Neural progenitor cell (in vitro differentiated cells): ENCODE measurements at regions not wholly inside any gene's neighbourhood (a gene's known extent, or its start where the extent isn't known, plus 50 kb on each side); places are given as distances from the start of the nearest gene placed in this dataset.
"Not testable (repeated sequence)": the region's sequence is repeated elsewhere in the genome, so short reads cannot be mapped to it uniquely, and the experiment has no call there.

Experiments
- DNase-seq: peaks from one replicate; pipeline ENCODE4 v3.0.0-alpha.2; 2016; ENCODE audit warnings: low spot score
- H2AFZ ChIP-seq: fragments of 200-600 bp; sonication (generic); replicated peaks from 2 replicates; pipeline ENCODE4 v1.6.1; 2016; ENCODE audit warnings: antibody characterized with exemption
- H3F3A ChIP-seq: fragments of 200-600 bp; sonication (generic); 2 replicates; pipeline ENCODE4 v1.6.1; 2016; ENCODE audit warnings: antibody characterized with exemption, low read depth
- H3K27ac ChIP-seq: fragments of 200-600 bp; sonication (generic); 2 replicates; pipeline ENCODE4 v1.5.1; 2016; ENCODE audit warnings: mild to moderate bottlenecking
- H3K27me3 ChIP-seq: fragments of 200-600 bp; sonication (generic); 2 replicates; pipeline ENCODE4 v1.6.1; 2016; ENCODE audit warnings: mild to moderate bottlenecking, moderate library complexity
- H3K36me3 ChIP-seq: fragments of 200-600 bp; sonication (generic); 2 replicates; pipeline ENCODE4 v1.5.1; 2016
- H3K4me1 ChIP-seq: fragments of 200-600 bp; sonication (generic); 2 replicates; pipeline ENCODE4 v1.6.1; 2016; ENCODE audit warnings: mixed run types
- H3K4me2 ChIP-seq: fragments of 200-600 bp; sonication (generic); 2 replicates; pipeline ENCODE4 v1.6.1; 2016
- H3K4me3 ChIP-seq: fragments of 200-600 bp; sonication (generic); 2 replicates; pipeline ENCODE4 v1.5.1; 2016
- H3K79me2 ChIP-seq: fragments of 200-600 bp; sonication (generic); 2 replicates; pipeline ENCODE4 v1.6.1; 2016; ENCODE audit warnings: low read depth
- H3K9ac ChIP-seq: fragments of 200-600 bp; sonication (generic); 2 replicates; pipeline ENCODE4 v1.6.1; 2016
- H3K9me3 ChIP-seq: fragments of 200-600 bp; sonication (generic); 2 replicates; pipeline ENCODE4 v1.5.1; 2016; ENCODE audit warnings: low read depth
- H4K20me1 ChIP-seq: fragments of 200-600 bp; sonication (generic); 2 replicates; pipeline ENCODE4 v1.6.1; 2016; ENCODE audit warnings: low read depth
- H3K27ac Mint-ChIP-seq: 3 replicates; pipeline ENCODE4 v1.8.0; 2021; ENCODE audit warnings: mixed read lengths
- H3K27me3 Mint-ChIP-seq: 2 replicates; pipeline ENCODE4 v1.8.0; 2022; ENCODE audit warnings: low read depth, mild to moderate bottlenecking, inconsistent platforms, moderate library complexity, mixed read lengths; ENCODE audit not compliant: insufficient read depth
- H3K36me3 Mint-ChIP-seq: 3 replicates; pipeline ENCODE4 v1.8.0; 2021; ENCODE audit warnings: mixed read lengths
- H3K4me1 Mint-ChIP-seq: 3 replicates; pipeline ENCODE4 v1.8.0; 2021; ENCODE audit warnings: mixed read lengths
- H3K4me3 Mint-ChIP-seq: 3 replicates; pipeline ENCODE4 v1.8.0; 2021; ENCODE audit warnings: mild to moderate bottlenecking, moderate library complexity, mixed read lengths
- H3K9me3 Mint-ChIP-seq: 3 replicates; pipeline ENCODE4 v1.8.0; 2020; ENCODE audit warnings: mixed read lengths
- EZH2 ChIP-seq: fragments of 200-600 bp; sonication (generic); IDR thresholded peaks from 2 replicates; pipeline ENCODE4 v1.6.1; 2017; ENCODE audit warnings: antibody characterized with exemption, mild to moderate bottlenecking, moderate library complexity
- EZH2phosphoT487 ChIP-seq: fragments of 200-600 bp; sonication (generic); IDR thresholded peaks from 2 replicates; pipeline ENCODE4 v1.6.1; 2017; ENCODE audit warnings: antibody characterized with exemption
- TF ChIP-seq, protein P1 (sequence below): fragments of 200-600 bp; sonication (generic); IDR thresholded peaks from 2 replicates; pipeline ENCODE4 v1.5.1; 2017; ENCODE audit warnings: antibody characterized with exemption, mild to moderate bottlenecking

GRCh38 chr2:95685513-95685912 is 93.7 kb downstream of the TRIM43 start:
- H2AFZ ChIP-seq: no peak overlapping the region
- TF ChIP-seq EZH2 (no peak), EZH2phosphoT487 (no peak)
- TF ChIP-seq, protein P1, sequence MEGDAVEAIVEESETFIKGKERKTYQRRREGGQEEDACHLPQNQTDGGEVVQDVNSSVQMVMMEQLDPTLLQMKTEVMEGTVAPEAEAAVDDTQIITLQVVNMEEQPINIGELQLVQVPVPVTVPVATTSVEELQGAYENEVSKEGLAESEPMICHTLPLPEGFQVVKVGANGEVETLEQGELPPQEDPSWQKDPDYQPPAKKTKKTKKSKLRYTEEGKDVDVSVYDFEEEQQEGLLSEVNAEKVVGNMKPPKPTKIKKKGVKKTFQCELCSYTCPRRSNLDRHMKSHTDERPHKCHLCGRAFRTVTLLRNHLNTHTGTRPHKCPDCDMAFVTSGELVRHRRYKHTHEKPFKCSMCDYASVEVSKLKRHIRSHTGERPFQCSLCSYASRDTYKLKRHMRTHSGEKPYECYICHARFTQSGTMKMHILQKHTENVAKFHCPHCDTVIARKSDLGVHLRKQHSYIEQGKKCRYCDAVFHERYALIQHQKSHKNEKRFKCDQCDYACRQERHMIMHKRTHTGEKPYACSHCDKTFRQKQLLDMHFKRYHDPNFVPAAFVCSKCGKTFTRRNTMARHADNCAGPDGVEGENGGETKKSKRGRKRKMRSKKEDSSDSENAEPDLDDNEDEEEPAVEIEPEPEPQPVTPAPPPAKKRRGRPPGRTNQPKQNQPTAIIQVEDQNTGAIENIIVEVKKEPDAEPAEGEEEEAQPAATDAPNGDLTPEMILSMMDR: no peak
- H3K9me3 ChIP-seq: peaks cover 11% of the 10 kb centered on the region
- no peaks in the 10 kb centered on the region for H4K20me1 ChIP-seq
- Mint-ChIP-seq H3K4me1 (peaks cover 20% of the 10 kb centered on the region), H3K36me3 (no peaks in the 10 kb centered on the region), H3K4me3 (no peak overlapping the region), H3K27me3 (peaks cover 4% of the 10 kb centered on the region), H3K27ac (no peak overlapping the region), H3K9me3 (no peaks in the 10 kb centered on the region)
- no peaks in the 10 kb centered on the region for H3K27me3 ChIP-seq
- no peaks in the 10 kb centered on the region for H3K79me2 ChIP-seq
- no peaks in the 10 kb centered on the region for H3K36me3 ChIP-seq
- no peaks in the 10 kb centered on the region for H3K4me1 ChIP-seq
- no peak overlapping the region for H3K27ac ChIP-seq
- no peak for DNase-seq
- H3K9ac ChIP-seq: no peak overlapping the region
- no peaks in the 10 kb centered on the region for H3F3A ChIP-seq
- no peak overlapping the region for H3K4me3 ChIP-seq
- no peak overlapping the region for H3K4me2 ChIP-seq

GRCh38 chr2:95686056-95686825 is 94.4 kb downstream of the TRIM43 start:
- H3K4me1 ChIP-seq, H3K27me3 Mint-ChIP-seq, H3F3A ChIP-seq, H2AFZ ChIP-seq, H3K27ac Mint-ChIP-seq, H3K4me3 ChIP-seq, H3K4me3 Mint-ChIP-seq, H3K27me3 ChIP-seq, H3K27ac ChIP-seq, H3K36me3 Mint-ChIP-seq, DNase-seq, H3K36me3 ChIP-seq, H3K9me3 Mint-ChIP-seq, H3K79me2 ChIP-seq, H3K9ac ChIP-seq, H4K20me1 ChIP-seq, H3K4me2 ChIP-seq: not testable (repeated sequence)
- H3K9me3 ChIP-seq: peaks cover 11% of the 10 kb centered on the region
- peaks cover 20% of the 10 kb centered on the region for H3K4me1 Mint-ChIP-seq

DNA sequence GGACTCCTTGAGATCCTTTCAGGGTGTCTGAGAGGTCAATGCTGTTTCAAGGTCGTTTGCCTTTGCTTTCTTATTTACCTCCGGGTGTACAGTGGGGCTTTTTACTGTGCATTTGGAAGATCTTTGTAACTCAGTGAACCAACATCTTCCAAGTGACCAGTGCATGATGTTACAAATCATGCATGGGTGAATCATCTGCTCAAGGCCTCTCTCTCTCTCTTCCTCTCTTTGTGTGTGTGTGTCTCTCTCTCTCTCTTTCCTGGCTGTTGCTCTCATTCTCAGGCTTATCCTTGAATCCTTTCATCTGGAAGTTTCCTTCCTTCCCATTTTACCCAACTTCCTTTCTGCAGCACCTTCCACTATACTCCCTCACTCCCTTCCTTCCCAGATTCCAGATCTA is 96.1 kb downstream of the TRIM43 start:
- H3K27ac Mint-ChIP-seq, H3K36me3 ChIP-seq, H3K9me3 Mint-ChIP-seq, H3K36me3 Mint-ChIP-seq, H3K79me2 ChIP-seq, H3K27ac ChIP-seq, H2AFZ ChIP-seq, H3K4me3 Mint-ChIP-seq, H3K4me1 ChIP-seq, H3K9ac ChIP-seq, H3K4me3 ChIP-seq, H4K20me1 ChIP-seq, H3K4me2 ChIP-seq, H3F3A ChIP-seq, H3K27me3 ChIP-seq, H3K4me1 Mint-ChIP-seq, H3K27me3 Mint-ChIP-seq, DNase-seq: not testable (repeated sequence)
- peaks cover 11% of the 10 kb centered on the region for H3K9me3 ChIP-seq

DNA sequence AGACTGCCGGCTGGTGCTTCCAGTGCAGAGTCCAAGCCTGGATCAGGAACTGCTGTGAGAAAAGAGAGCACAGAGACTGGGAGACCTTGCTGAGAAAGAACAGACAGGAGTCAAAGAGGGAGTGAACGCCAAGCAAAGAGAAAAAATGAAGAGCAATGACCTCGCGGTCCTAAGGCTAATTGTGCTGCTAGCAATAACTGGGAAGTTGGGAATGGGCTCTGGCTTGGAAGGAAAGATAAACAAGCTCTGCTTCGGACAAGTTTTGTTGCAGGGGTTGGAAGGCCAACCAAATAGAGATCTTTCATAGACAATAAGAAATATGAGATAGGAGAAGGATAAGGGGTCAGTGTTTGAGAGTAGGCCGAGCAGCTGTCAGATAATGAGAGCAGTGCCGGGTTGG is 99.4 kb downstream of the TRIM43 start:
- not testable (repeated sequence) for H3K36me3 ChIP-seq, H3K9me3 Mint-ChIP-seq, H3K36me3 Mint-ChIP-seq, H3K4me3 Mint-ChIP-seq, H3K4me3 ChIP-seq, H3K27me3 ChIP-seq, H3K79me2 ChIP-seq, DNase-seq, H3K4me2 ChIP-seq, H3K27ac Mint-ChIP-seq, H3K4me1 ChIP-seq, H3K27ac ChIP-seq, H2AFZ ChIP-seq, H3K9me3 ChIP-seq, H3K27me3 Mint-ChIP-seq, H3K9ac ChIP-seq, H3F3A ChIP-seq, H3K4me1 Mint-ChIP-seq, H4K20me1 ChIP-seq

DNA sequence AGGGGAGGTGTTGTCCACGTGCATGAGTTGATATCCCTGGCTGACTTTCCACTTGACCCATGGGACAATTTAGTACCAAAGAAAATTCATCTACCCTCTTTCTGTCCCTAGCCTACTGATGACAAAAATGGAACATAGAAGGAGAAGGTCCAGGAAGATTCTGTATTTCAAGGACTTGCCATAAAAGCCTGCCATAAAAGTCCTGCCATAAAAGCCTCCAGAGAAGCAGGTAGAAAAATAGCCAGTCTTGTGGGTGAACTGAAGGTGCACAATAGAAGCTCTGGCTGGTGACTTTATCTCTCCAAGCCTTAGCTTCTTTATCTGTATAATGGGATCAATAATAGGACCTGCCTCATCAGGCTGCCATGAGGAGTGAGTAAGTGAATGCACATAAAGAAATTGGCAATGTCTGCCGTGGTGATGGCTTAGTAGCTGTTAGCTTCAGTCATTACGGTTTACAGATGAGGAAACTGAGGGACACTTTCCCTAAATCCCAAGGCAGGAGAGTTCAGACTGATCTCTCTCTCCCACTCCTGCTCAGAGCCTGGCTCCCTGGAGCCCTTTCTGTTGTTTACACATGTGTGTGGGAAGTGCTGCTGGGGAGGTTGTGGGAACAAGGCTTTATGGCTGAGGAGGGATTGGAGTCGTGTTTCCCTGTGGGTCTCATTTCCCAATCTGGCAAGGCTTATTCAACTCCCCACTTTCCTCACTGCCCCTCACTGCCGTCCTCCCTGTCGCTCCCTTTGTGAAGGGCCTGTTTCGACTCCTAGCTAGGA is 101.5 kb downstream of the TRIM43 start:
- not testable (repeated sequence) for H3F3A ChIP-seq, H3K79me2 ChIP-seq, H3K4me1 Mint-ChIP-seq, H3K27me3 ChIP-seq, H3K27ac ChIP-seq, H4K20me1 ChIP-seq, H3K4me3 Mint-ChIP-seq, H3K27ac Mint-ChIP-seq, H3K36me3 Mint-ChIP-seq, H3K36me3 ChIP-seq, H2AFZ ChIP-seq, H3K9ac ChIP-seq, H3K4me2 ChIP-seq, DNase-seq, H3K9me3 Mint-ChIP-seq, H3K27me3 Mint-ChIP-seq, H3K9me3 ChIP-seq, H3K4me3 ChIP-seq, H3K4me1 ChIP-seq
